ENCODE measurements at regions not wholly inside any gene's neighbourhood (a gene's known extent, or its start where the extent isn't known, plus 50 kb on each side); places are given as distances from the start of the nearest gene placed in this dataset.

GRCh38 chr4:38315286-38315685 is 348.7 kb upstream of the KLF3 start:
- H3K4me3 Mint-ChIP-seq = no peak overlapping the region
- peaks cover 4% of the 10 kb centered on the region for H3K36me3 Mint-ChIP-seq (ENCODE audit: low read depth)
- peaks cover 12% of the 10 kb centered on the region for H3K27me3 Mint-ChIP-seq (ENCODE audit: low read depth, poor library complexity)
- H3K4me1 Mint-ChIP-seq = peaks cover 58% of the 10 kb centered on the region
- peaks cover 11% of the 10 kb centered on the region for H3K9me3 Mint-ChIP-seq
- H3K27ac Mint-ChIP-seq = no peak overlapping the region
- TF ChIP-seq, protein P1, sequence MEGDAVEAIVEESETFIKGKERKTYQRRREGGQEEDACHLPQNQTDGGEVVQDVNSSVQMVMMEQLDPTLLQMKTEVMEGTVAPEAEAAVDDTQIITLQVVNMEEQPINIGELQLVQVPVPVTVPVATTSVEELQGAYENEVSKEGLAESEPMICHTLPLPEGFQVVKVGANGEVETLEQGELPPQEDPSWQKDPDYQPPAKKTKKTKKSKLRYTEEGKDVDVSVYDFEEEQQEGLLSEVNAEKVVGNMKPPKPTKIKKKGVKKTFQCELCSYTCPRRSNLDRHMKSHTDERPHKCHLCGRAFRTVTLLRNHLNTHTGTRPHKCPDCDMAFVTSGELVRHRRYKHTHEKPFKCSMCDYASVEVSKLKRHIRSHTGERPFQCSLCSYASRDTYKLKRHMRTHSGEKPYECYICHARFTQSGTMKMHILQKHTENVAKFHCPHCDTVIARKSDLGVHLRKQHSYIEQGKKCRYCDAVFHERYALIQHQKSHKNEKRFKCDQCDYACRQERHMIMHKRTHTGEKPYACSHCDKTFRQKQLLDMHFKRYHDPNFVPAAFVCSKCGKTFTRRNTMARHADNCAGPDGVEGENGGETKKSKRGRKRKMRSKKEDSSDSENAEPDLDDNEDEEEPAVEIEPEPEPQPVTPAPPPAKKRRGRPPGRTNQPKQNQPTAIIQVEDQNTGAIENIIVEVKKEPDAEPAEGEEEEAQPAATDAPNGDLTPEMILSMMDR (IDR thresholded peaks at IDR 0.05) = no peak
- DNase-seq = no peak

DNA sequence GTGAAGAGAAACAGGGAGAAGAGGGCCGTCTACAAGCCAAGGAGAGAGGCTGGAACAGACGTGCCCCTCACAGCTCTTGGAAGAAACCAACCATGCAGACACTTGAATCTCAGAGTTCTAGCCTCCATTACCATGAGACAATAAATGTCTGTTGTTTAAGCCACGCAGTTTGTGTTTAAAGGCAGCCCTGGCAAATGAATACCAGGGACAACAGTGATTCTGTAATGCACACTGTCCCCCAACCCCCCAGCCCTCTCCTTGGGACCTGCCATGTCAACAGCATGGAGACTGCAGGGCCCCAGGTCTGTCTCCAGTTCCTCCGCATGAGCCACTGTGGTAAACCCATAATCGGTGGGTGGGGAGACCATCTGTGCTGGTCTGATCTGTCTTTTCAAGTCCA is 348.0 kb upstream of the KLF3 start:
- peaks cover 11% of the 10 kb centered on the region for H3K9me3 Mint-ChIP-seq
- H3K27me3 Mint-ChIP-seq (ENCODE audit: low read depth, poor library complexity) = peaks cover 8% of the 10 kb centered on the region
- no peak overlapping the region for H3K27ac Mint-ChIP-seq
- TF ChIP-seq, protein P1 (IDR thresholded peaks at IDR 0.05) = no peak
- H3K4me3 Mint-ChIP-seq = no peak overlapping the region
- no peak for DNase-seq
- H3K4me1 Mint-ChIP-seq = peaks cover 66% of the 10 kb centered on the region
- H3K36me3 Mint-ChIP-seq (ENCODE audit: low read depth) = peaks cover 4% of the 10 kb centered on the region

- TF ChIP-seq, protein P1 (IDR thresholded peaks at IDR 0.05) = no peak
- H3K27ac Mint-ChIP-seq = no peak overlapping the region
- no peak overlapping the region for H3K4me3 Mint-ChIP-seq
- H3K36me3 Mint-ChIP-seq (ENCODE audit: low read depth) = peaks cover 2% of the 10 kb centered on the region
- H3K9me3 Mint-ChIP-seq = peaks cover 10% of the 10 kb centered on the region
- DNase-seq = no peak
- peaks cover 6% of the 10 kb centered on the region for H3K27me3 Mint-ChIP-seq (ENCODE audit: low read depth, poor library complexity)
- H3K4me1 Mint-ChIP-seq = peaks cover 67% of the 10 kb centered on the region
Observed at GRCh38 chr4:38317041-38317674, 346.8 kb upstream of the KLF3 start.

DNA sequence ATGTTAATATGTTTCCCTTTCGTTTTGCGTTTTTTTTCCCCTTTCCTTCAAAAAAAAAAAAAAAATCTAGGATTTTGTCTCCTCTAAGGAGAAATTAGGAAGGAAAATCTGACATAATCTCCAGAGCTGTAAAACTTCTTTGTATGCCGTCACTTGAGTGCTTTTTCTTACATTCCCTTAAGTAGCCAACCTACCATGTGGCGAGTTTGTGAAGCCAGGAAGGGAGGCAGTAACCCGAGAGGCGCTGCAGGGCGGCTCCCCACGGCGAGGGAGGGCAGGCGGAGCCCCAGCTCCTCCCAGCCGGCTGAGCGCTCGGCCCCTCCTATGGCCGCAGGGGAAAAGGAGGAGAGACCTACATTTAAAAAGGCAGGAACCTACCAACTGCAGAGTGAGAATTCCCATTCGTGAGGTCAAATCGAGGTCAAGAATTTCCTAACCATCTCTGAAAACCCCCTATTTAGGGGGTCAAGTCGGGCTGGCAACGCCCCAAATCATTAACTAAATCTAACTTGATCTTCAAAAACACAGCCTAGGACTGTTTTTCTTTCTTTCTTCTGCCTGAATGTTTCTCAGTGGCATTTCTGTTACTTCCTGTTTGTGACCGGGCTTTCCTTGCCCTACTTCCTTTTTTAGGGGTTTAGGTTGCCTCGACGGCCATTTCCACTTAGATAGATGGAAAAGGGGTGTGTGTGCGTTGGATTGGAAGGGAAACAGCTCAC is 345.1 kb upstream of the KLF3 start:
- peak; percentile 81 for DNase-seq
- peaks cover 2% of the 10 kb centered on the region for H3K36me3 Mint-ChIP-seq (ENCODE audit: low read depth)

GRCh38 chr4:38319456-38320342 is 344.3 kb upstream of the KLF3 start:
- Mint-ChIP-seq H3K9me3 (peaks cover 14% of the 10 kb centered on the region), H3K27ac (peak overlapping the region; percentile 87), H3K36me3 (ENCODE audit: low read depth) (peaks cover 6% of the 10 kb centered on the region), H3K27me3 (ENCODE audit: low read depth, poor library complexity) (peaks cover 6% of the 10 kb centered on the region), H3K4me1 (peaks cover 67% of the 10 kb centered on the region), H3K4me3 (no peak overlapping the region)
- peak; percentile 97 for DNase-seq
- TF ChIP-seq, protein P1 (IDR thresholded peaks at IDR 0.05) = peak; percentile 99

More for the DNA sequence above, 345.1 kb upstream of the KLF3 start:
- Mint-ChIP-seq H3K27me3 (ENCODE audit: low read depth, poor library complexity) (peaks cover 6% of the 10 kb centered on the region), H3K9me3 (peaks cover 7% of the 10 kb centered on the region), H3K4me1 (peaks cover 70% of the 10 kb centered on the region), H3K4me3 (no peak overlapping the region), H3K27ac (peak overlapping the region; percentile 76)
- TF ChIP-seq, protein P1 (IDR thresholded peaks at IDR 0.05) = no peak
